ENCODE measurements at regions not wholly inside any gene's neighbourhood (a gene's known extent, or its start where the extent isn't known, plus 50 kb on each side); places are given as distances from the start of the nearest gene placed in this dataset.

- no peaks in the 10 kb centered on the region for H3K27me3 ChIP-seq (ENCODE audit: control insufficient read depth, insufficient read depth, low read length)
- H3K9me3 ChIP-seq (ENCODE audit: control insufficient read depth in 2 of 3, insufficient read depth in 1 of 3, low read length in 3 of 3) = no peaks in the 10 kb centered on the region
- H3K4me3 ChIP-seq (ENCODE audit: low read length in 3 of 3) = no peak overlapping the region
- FAIRE-seq = no peak
- H3K9ac ChIP-seq (ENCODE audit: low read length in 3 of 3) = no peak overlapping the region
- intact Hi-C loops (cut with DNase I) = no loop called here
- no peak overlapping the region for H3K27ac ChIP-seq (ENCODE audit: low read depth in 2 of 2, low read length in 2 of 2)
- no peak for DNase-seq
- H3K4me1 ChIP-seq (ENCODE audit: control insufficient read depth in 2 of 3, insufficient read depth in 2 of 3, low read depth in 1 of 3, low read length in 3 of 3) = no peaks in the 10 kb centered on the region
- no peak for TF ChIP-seq CTCF (IDR thresholded peaks at IDR 0.05; ENCODE audit: borderline replicate concordance, extremely low read depth, insufficient read depth)
- H3K36me3 ChIP-seq (ENCODE audit: control insufficient read depth in 2 of 3, insufficient read depth in 3 of 3, low read length in 3 of 3) = no peaks in the 10 kb centered on the region
Observed at GRCh38 chr3:166455744-166456143, 618.5 kb upstream of the BCHE start.

GRCh38 chr3:166453478-166453877 lies 616.3 kb upstream of the BCHE start:
- Histone ChIP-seq H3K27ac (ENCODE audit: low read depth in 2 of 2, low read length in 2 of 2) (no peak overlapping the region), H3K4me1 (ENCODE audit: control insufficient read depth in 2 of 3, insufficient read depth in 2 of 3, low read depth in 1 of 3, low read length in 3 of 3) (no peaks in the 10 kb centered on the region), H3K9ac (ENCODE audit: low read length in 3 of 3) (no peak overlapping the region), H3K27me3 (ENCODE audit: control insufficient read depth, insufficient read depth, low read length) (no peaks in the 10 kb centered on the region), H3K9me3 (ENCODE audit: control insufficient read depth in 2 of 3, insufficient read depth in 1 of 3, low read length in 3 of 3) (no peaks in the 10 kb centered on the region), H3K36me3 (ENCODE audit: control insufficient read depth in 2 of 3, insufficient read depth in 3 of 3, low read length in 3 of 3) (no peaks in the 10 kb centered on the region), H3K4me3 (ENCODE audit: low read length in 3 of 3) (no peak overlapping the region)
- FAIRE-seq = no peak
- TF ChIP-seq CTCF (IDR thresholded peaks at IDR 0.05; ENCODE audit: borderline replicate concordance, extremely low read depth, insufficient read depth) = no peak
- DNase-seq = no peak
- intact Hi-C loops (cut with DNase I) = no loop called here

- no peak overlapping the region for H3K27ac ChIP-seq (ENCODE audit: low read depth in 2 of 2, low read length in 2 of 2)
- no peak for FAIRE-seq
- H3K9ac ChIP-seq (ENCODE audit: low read length in 3 of 3) = no peak overlapping the region
- no peaks in the 10 kb centered on the region for H3K27me3 ChIP-seq (ENCODE audit: control insufficient read depth, insufficient read depth, low read length)
- no peak overlapping the region for H3K4me3 ChIP-seq (ENCODE audit: low read length in 3 of 3)
- H3K36me3 ChIP-seq (ENCODE audit: control insufficient read depth in 2 of 3, insufficient read depth in 3 of 3, low read length in 3 of 3) = no peaks in the 10 kb centered on the region
- no peak for TF ChIP-seq CTCF (IDR thresholded peaks at IDR 0.05; ENCODE audit: borderline replicate concordance, extremely low read depth, insufficient read depth)
- H3K4me1 ChIP-seq (ENCODE audit: control insufficient read depth in 2 of 3, insufficient read depth in 2 of 3, low read depth in 1 of 3, low read length in 3 of 3) = no peaks in the 10 kb centered on the region
- intact Hi-C loops (cut with DNase I) = no loop called here
- no peaks in the 10 kb centered on the region for H3K9me3 ChIP-seq (ENCODE audit: control insufficient read depth in 2 of 3, insufficient read depth in 1 of 3, low read length in 3 of 3)
- DNase-seq = no peak
Observed at GRCh38 chr3:166451997-166452396, 614.8 kb upstream of the BCHE start.

GRCh38 chr3:166447513-166447912 lies 610.3 kb upstream of the BCHE start:
- no peaks in the 10 kb centered on the region for H3K9me3 ChIP-seq (ENCODE audit: control insufficient read depth in 2 of 3, insufficient read depth in 1 of 3, low read length in 3 of 3)
- no peaks in the 10 kb centered on the region for H3K36me3 ChIP-seq (ENCODE audit: control insufficient read depth in 2 of 3, insufficient read depth in 3 of 3, low read length in 3 of 3)
- intact Hi-C loops (cut with DNase I) = no loop called here
- no peaks in the 10 kb centered on the region for H3K27me3 ChIP-seq (ENCODE audit: control insufficient read depth, insufficient read depth, low read length)
- no peak overlapping the region for H3K4me3 ChIP-seq (ENCODE audit: low read length in 3 of 3)
- no peak for DNase-seq
- no peaks in the 10 kb centered on the region for H3K4me1 ChIP-seq (ENCODE audit: control insufficient read depth in 2 of 3, insufficient read depth in 2 of 3, low read depth in 1 of 3, low read length in 3 of 3)
- H3K9ac ChIP-seq (ENCODE audit: low read length in 3 of 3) = no peak overlapping the region
- H3K27ac ChIP-seq (ENCODE audit: low read depth in 2 of 2, low read length in 2 of 2) = no peak overlapping the region
- no peak for FAIRE-seq
- TF ChIP-seq CTCF (IDR thresholded peaks at IDR 0.05; ENCODE audit: borderline replicate concordance, extremely low read depth, insufficient read depth) = no peak
